ENCODE measurements at regions not wholly inside any gene's neighbourhood (a gene's known extent, or its start where the extent isn't known, plus 50 kb on each side); places are given as distances from the start of the nearest gene placed in this dataset.

- FAIRE-seq, result no peak
- Histone ChIP-seq H3K4me3 (replicated peaks in 1 of 3; ENCODE audit: insufficient read depth in 1 of 3, low read depth in 2 of 3, low read length in 3 of 3) (no peak overlapping the region), H3K27me3 (ENCODE audit: control insufficient read depth in 1 of 2, insufficient read depth in 2 of 2, low read length in 2 of 2) (peaks cover 0 to 14% of the 10 kb centered on the region in 2 experiments; a peak in 2 of 5 replicates), H3K4me2 (ENCODE audit: low read depth, low read length) (no peak overlapping the region), H3K9ac (ENCODE audit: insufficient read depth, low read depth, low read length) (no peak overlapping the region), H4K20me1 (ENCODE audit: insufficient read depth, low read length) (no peaks in the 10 kb centered on the region), H3K4me1 (ENCODE audit: insufficient read depth, low read length) (no peaks in the 10 kb centered on the region), H2AFZ (ENCODE audit: low read length) (no peak overlapping the region), H3K27ac (ENCODE audit: extremely low read length, insufficient read depth, low read length) (no peak overlapping the region), H3K36me3 (replicated peaks in 1 of 2; ENCODE audit: control insufficient read depth in 1 of 2, insufficient read depth in 2 of 2, low read length in 2 of 2) (no peaks in the 10 kb centered on the region), H3K79me2 (ENCODE audit: insufficient read depth, low read length) (no peaks in the 10 kb centered on the region), H3K9me3 (ENCODE audit: low read length) (no peaks in the 10 kb centered on the region)
- ChIA-PET CTCF (ENCODE audit: low intra/inter-chr PET ratio, low total read pairs) (no interaction called here), POLR2A (no interaction called here)
- DNase-seq (ENCODE audit: low spot score), result no peak
- intact Hi-C loops (cut with micrococcal nuclease; ENCODE audit: unreplicated experiment), result no loop called here
- TF ChIP-seq GRHL1 (CRISPR knock-in tag; conservative IDR thresholded peaks at IDR 0.05) (no peak), HOXA7 (CRISPR knock-in tag; IDR thresholded peaks at IDR 0.05) (no peak), CREM (IDR thresholded peaks at IDR 0.05) (no peak), CREM (CRISPR knock-in tag; IDR thresholded peaks at IDR 0.05) (no peak), SOX5 (CRISPR knock-in tag; IDR thresholded peaks at IDR 0.05; ENCODE audit: borderline replicate concordance) (no peak), ZNF678 (CRISPR knock-in tag; IDR thresholded peaks at IDR 0.05) (no peak), TARDBP (CRISPR knock-in tag; IDR thresholded peaks at IDR 0.05) (no peak), ERF (CRISPR knock-in tag; IDR thresholded peaks at IDR 0.05) (no peak), NR0B2 (CRISPR knock-in tag; IDR thresholded peaks at IDR 0.05) (no peak), THAP7 (CRISPR knock-in tag; IDR thresholded peaks at IDR 0.05) (no peak)
- ATAC-seq, result no peak
- 0% methylated on average over 4 of the region's 4 CpGs for WGBS (ENCODE audit: low lambda C conversion rate)
- BruUV-seq (replicated peaks), result no TSS peak
- in situ Hi-C loops (cut with HindIII; ENCODE audit: extremely low pct_ligation_motif_present, low pct_unique_long_range_greater_than_20kb), result no loop called here
Observed at GRCh38 chr3:124300416-124300815, 308.5 kb upstream of the ROPN1 start.

All from HepG2 (cell line).